ENCODE measurements at regions not wholly inside any gene's neighbourhood (a gene's known extent, or its start where the extent isn't known, plus 50 kb on each side); places are given as distances from the start of the nearest gene placed in this dataset.
A peak's percentile ranks its signal among the peaks of the same experiment; 100 is the strongest.
"Not testable (repeated sequence)": the region's sequence is repeated elsewhere in the genome, so short reads cannot be mapped to it uniquely, and the experiment has no call there.

DNA sequence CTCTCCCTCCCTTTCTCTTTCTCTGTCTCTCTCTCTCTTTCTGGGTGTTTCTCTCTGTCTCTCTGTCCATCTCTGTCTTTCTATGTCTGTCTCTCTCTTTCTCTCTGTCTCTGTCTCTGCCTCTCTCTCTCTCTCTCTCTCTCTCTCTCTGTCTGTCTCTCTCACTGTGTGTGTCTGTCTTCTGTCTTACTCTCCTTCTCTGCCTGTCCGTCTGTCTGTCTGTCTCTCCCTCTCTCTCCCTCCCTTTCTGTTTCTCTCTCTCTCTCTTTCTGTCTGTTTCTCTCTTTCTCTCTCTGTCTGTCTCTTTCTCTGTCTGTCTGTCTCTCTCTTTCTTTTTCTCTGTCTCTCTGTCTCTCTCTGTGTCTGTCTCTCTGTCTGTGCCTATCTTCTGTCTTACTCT is 2287.3 kb upstream of the TPTE start (continued):
- TF ChIP-seq ZNF462 (CRISPR knock-in tag; IDR thresholded peaks at IDR 0.05) = peak; percentile 70; the same call in 1 of the 2 replicates

- H3K79me2 ChIP-seq (replicated peaks; ENCODE audit: insufficient read depth); H3K27me3 Mint-ChIP-seq (ENCODE audit: insufficient read depth, low read depth, poor library complexity); H3K27ac Mint-ChIP-seq; H3K27me3 ChIP-seq (ENCODE audit: insufficient read depth); H3K4me1 ChIP-seq (ENCODE audit: insufficient read depth); H3K4me1 Mint-ChIP-seq; H3K27ac ChIP-seq (ENCODE audit: low read depth); H3K4me3 ChIP-seq; DNase-seq (ENCODE audit: low spot score); H3K9me3 Mint-ChIP-seq; H3F3A ChIP-seq (replicated peaks; ENCODE audit: low read depth); H3K4me2 ChIP-seq; H3K36me3 ChIP-seq (ENCODE audit: insufficient read depth); H4K20me1 ChIP-seq (replicated peaks; ENCODE audit: insufficient read depth); H2AFZ ChIP-seq; H3K36me3 Mint-ChIP-seq (ENCODE audit: low read depth); H3K4me3 Mint-ChIP-seq; H3K9me2 ChIP-seq (ENCODE audit: insufficient read depth): not testable (repeated sequence)
- ATAC-seq = peak; percentile 90
These were observed 2276.4 kb upstream of the TPTE start for GRCh38 chr21:8244723-8245641.

DNA sequence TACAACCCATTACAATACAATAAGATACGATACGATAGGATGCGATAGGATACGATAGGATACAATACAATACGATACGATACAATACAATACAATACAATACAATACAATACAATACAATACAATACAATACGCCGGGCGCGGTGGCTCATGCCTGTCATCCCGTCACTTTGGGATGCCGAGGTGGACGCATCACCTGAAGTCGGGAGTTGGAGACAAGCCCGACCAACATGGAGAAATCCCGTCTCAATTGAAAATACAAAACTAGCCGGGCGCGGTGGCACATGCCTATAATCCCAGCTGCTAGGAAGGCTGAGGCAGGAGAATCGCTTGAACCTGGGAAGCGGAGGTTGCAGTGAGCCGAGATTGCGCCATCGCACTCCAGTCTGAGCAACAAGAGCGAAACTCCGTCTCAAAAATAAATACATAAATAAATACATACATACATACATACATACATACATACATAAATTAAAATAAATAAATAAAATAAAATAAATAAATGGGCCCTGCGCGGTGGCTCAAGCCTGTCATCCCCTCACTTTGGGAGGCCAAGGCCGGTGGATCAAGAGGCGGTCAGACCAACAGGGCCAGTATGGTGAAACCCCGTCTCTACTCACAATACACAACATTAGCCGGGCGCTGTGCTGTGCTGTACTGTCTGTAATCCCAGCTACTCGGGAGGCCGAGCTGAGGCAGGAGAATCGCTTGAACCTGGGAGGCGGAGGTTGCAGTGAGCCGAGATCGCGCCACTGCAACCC is 2275.6 kb upstream of the TPTE start:
- H3K4me2 ChIP-seq; H3K4me3 Mint-ChIP-seq; H3K36me3 ChIP-seq (ENCODE audit: insufficient read depth); H2AFZ ChIP-seq; H3K79me2 ChIP-seq (replicated peaks; ENCODE audit: insufficient read depth); H4K20me1 ChIP-seq (replicated peaks; ENCODE audit: insufficient read depth); DNase-seq (ENCODE audit: low spot score); H3F3A ChIP-seq (replicated peaks; ENCODE audit: low read depth); H3K27ac Mint-ChIP-seq; H3K36me3 Mint-ChIP-seq (ENCODE audit: low read depth); H3K4me1 Mint-ChIP-seq; H3K27me3 Mint-ChIP-seq (ENCODE audit: insufficient read depth, low read depth, poor library complexity); H3K27me3 ChIP-seq (ENCODE audit: insufficient read depth); H3K9me3 Mint-ChIP-seq; H3K4me3 ChIP-seq; H3K4me1 ChIP-seq (ENCODE audit: insufficient read depth); H3K9me2 ChIP-seq (ENCODE audit: insufficient read depth); H3K27ac ChIP-seq (ENCODE audit: low read depth): not testable (repeated sequence)
- peak; percentile 68 for ATAC-seq

GRCh38 chr21:8251701-8252100 is 2269.7 kb upstream of the TPTE start:
- H3K4me2 ChIP-seq; ATAC-seq; H3K36me3 Mint-ChIP-seq (ENCODE audit: low read depth): not testable (repeated sequence)

GRCh38 chr21:8255094-8255493 is 2266.3 kb upstream of the TPTE start:
- H3K79me2 ChIP-seq (replicated peaks; ENCODE audit: insufficient read depth) = not testable (repeated sequence)

More at GRCh38 chr21:8251701-8252100, 2269.7 kb upstream of the TPTE start:
- H3K4me3 Mint-ChIP-seq; H3K4me3 ChIP-seq; H3K9me3 Mint-ChIP-seq; H3K27me3 Mint-ChIP-seq (ENCODE audit: insufficient read depth, low read depth, poor library complexity); H3K9me2 ChIP-seq (ENCODE audit: insufficient read depth); H3K4me1 ChIP-seq (ENCODE audit: insufficient read depth); H3K36me3 ChIP-seq (ENCODE audit: insufficient read depth); H3K79me2 ChIP-seq (replicated peaks; ENCODE audit: insufficient read depth); H2AFZ ChIP-seq; H4K20me1 ChIP-seq (replicated peaks; ENCODE audit: insufficient read depth); DNase-seq (ENCODE audit: low spot score); H3F3A ChIP-seq (replicated peaks; ENCODE audit: low read depth); H3K27ac Mint-ChIP-seq; H3K4me1 Mint-ChIP-seq; H3K27ac ChIP-seq (ENCODE audit: low read depth); H3K27me3 ChIP-seq (ENCODE audit: insufficient read depth): not testable (repeated sequence)

More at GRCh38 chr21:8255094-8255493, 2266.3 kb upstream of the TPTE start:
- H2AFZ ChIP-seq; H3K4me1 ChIP-seq (ENCODE audit: insufficient read depth); DNase-seq (ENCODE audit: low spot score); H3K27ac ChIP-seq (ENCODE audit: low read depth); H3K27me3 Mint-ChIP-seq (ENCODE audit: insufficient read depth, low read depth, poor library complexity); H3K27me3 ChIP-seq (ENCODE audit: insufficient read depth); H4K20me1 ChIP-seq (replicated peaks; ENCODE audit: insufficient read depth); H3K4me3 ChIP-seq; H3K36me3 ChIP-seq (ENCODE audit: insufficient read depth); H3K36me3 Mint-ChIP-seq (ENCODE audit: low read depth); ATAC-seq; H3K9me2 ChIP-seq (ENCODE audit: insufficient read depth); H3K9me3 Mint-ChIP-seq; H3F3A ChIP-seq (replicated peaks; ENCODE audit: low read depth); H3K4me2 ChIP-seq; H3K4me3 Mint-ChIP-seq; H3K27ac Mint-ChIP-seq; H3K4me1 Mint-ChIP-seq: not testable (repeated sequence)

Data from GM23338 (cell line).